HG03095 (cell line): ENCODE measurements at regions not wholly inside any gene's neighbourhood (a gene's known extent, or its start where the extent isn't known, plus 50 kb on each side); places are given as distances from the start of the nearest gene placed in this dataset.
"Not testable (repeated sequence)": the region's sequence is repeated elsewhere in the genome, so short reads cannot be mapped to it uniquely, and the experiment has no call there.

Experiments used
- ATAC-seq: cut with Tn5 transposase; IDR thresholded peaks from one replicate; pipeline ENCODE4 v1.9.1; 2021; ENCODE audit warnings: moderate library complexity; ENCODE audit not compliant: unreplicated experiment

DNA sequence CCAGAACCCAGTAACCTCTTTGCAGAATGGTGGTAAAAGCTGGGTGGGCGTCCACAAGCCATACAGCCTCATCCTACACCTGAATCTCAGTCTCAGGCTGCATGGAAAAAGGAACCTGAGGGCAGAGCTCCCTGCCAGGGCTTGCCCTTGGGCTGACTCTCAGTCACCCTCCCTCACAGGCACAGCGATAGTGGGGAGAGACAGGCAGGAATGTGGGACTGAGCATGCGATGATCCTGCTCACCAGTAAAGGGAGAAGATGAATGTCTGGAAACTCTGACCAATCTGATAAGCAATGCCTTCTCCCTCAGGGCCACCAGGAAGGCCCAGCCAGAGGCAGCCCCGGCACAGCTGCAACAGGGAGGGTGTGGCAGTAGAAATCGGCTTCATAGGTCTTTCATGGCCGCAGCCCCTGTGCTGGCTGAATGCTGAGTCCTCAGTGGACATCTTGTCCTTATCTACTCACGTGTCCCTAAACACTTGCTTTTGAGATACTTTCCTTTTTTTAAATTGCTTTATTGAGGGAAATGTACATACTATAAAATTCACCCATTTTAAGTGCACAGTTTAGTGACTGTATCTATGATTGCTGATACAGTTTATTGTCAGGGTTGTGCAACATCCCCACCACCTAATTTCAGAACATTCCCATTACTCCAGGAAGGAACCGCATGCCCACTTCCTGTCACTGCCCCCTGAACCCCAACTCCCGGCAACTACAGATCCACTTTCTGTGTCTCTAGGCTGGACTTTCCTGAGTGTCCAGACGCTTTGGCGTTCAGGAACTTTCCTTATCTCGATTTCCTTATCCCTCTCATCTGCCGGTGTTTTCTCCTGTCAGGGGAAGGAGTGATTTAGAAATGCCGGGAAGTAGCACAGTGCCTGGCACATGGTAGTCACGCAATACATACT, 258.1 kb downstream of the PCNX1 start:
- no peak for ATAC-seq

DNA sequence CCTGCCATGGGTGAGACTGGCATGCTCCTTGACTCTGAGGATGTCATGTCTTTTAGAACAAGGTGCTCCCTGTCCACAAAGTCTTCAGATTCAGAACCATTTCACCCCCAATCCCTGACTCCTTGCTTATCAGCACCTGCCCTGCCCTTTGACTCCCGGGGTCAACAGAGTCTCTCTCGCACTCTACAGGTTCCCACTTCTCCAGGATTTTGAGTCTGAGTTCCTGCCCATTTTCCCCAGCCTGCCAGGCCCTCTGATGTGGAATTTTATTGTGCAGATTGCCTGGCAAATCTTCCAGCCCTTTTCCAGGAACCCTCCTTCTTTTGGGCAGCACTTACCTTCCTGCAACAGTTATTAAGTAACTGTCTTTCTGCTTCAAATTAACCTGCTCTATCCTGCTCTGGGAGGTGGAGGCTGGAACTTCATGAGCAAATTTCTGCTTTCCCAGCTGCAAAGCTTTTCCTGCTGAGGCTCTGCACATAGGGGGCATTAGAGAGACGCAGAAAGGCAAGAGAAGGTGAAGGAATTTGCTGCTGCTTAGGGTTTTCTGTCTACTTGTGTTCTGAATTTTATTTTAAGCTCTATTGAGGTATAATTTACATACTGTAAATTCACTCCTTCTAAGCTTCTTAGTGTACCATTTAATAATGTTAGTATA, 259.1 kb downstream of the PCNX1 start:
- no peak for ATAC-seq

DNA sequence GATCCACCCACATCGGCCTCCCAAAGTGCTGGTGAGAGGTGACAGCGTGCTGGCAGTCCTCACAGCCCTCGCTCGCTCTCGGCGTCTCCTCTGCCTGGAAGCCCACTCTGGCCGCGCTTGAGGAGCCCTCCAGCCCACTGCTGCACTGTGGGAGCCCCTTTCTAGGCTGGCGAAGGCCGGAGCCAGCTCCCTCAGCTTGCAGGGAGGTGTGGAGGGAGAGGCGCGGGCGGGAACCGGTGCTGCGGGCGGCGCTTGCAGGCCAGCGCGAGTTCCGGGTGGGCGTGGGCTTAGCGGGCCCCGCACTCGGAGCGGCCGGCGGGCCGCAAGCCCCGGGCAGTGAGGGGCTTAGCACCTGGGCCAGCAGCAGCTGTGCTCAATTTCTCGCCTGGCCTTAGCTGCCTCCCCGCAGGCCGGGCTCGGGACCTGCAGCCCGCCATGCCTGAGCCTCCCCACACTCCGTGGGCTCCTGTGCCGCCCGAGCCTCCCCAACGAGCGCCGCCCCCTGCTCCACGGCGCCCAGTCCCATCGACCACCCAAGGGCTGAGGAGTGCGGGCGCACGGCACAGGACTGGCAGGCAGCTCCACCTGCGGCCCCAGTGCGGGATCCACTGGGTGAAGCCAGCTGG, 260.2 kb downstream of the PCNX1 start:
- ATAC-seq: not testable (repeated sequence)

DNA sequence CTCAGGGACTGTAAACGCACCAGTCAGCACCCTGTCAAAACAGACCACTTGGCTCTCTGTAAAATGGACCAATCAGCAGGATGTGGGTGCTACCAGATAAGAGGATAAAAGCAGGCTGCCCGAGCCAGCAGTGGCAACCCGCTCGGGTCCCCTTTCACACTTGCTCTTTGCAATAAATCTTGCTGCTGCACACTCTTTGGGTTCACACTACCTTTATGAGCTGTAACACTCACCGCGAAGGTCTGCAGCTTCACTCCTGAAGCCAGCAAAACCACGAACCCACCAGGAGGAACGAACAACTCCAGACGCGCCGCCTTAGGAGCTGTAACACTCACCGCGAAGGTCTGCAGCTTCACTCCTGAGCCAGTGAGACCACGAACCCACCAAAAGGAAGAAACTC, 260.9 kb downstream of the PCNX1 start:
- not testable (repeated sequence) for ATAC-seq

DNA sequence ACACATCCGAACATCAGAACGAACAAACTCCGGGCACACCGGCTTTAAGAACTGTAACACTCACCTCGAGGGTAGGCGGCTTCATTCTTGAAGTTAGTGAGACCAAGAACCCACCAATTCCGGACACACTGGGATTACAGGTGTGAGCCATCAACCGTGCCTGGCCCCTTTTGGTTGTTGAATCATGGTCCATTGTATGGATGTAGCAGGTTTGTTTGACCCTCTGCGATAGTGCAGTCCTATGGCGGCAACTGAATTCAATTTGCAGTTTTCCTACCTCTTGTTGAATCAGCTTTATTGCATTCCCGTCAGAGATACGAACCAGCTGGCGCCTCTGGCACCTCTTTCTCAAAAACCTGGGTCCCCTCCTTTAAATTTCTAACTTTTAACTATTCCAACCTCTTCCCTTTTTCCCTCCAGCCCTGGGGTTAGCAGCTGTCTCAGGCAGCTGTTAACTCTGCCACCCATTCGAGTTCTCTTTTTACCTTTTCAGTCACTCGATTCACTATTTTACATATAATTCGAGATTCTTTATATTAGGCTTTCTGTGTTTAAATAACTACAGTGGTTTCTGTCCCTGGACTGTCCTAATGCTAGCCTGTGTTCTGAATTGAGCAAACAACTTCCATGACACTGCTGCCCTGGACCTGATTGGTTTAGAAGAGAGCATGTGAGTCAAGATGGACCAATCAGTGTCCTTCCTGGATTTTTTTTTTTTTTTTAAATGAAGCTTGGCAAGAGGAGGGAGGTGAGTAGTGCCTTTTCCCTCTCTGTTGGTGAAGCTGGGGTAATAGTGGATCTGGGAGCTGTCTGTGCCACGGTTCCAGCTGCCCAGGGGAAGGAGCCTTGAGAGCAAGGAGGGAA, 261.5 kb downstream of the PCNX1 start:
- no peak for ATAC-seq

DNA sequence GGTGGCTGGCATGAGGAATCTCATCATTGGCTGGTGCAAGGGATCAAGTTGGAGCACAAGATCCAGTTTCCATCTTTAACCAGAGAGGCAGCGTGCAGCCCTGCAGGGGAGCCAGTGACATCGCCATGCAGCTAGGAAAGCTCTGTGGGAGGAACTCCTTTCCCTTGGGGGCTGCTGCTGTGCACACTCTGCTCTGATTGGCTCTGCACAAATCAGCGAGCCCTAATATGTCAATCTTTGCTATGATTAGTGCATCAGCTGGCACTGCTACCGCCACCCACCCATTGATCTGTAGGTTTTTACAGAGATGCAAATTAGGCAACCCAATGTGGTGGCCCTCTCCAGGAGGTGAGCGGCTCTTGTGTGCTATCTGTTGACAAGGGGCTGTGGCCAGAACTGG, 262.6 kb downstream of the PCNX1 start:
- ATAC-seq: no peak

DNA sequence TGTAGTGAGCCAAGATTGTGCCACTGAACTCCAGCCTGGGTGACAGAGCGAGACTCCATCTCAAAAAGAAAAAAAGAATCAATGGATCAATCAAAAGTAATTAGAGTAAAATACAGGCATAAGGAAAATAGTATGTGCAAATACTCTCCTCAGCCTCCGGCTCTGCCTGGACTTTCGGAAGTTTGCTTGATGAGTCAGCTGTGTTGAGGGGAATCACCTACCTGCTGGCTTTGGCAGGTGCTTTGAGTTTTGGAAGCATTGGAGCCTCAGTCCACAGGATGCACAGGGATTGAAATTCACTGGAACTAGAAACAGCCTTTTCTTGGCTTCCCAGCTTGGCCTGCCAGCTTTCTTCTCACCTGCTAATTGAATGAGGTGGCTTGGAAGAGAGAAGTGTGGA, 268.2 kb downstream of the PCNX1 start:
- ATAC-seq: no peak

DNA sequence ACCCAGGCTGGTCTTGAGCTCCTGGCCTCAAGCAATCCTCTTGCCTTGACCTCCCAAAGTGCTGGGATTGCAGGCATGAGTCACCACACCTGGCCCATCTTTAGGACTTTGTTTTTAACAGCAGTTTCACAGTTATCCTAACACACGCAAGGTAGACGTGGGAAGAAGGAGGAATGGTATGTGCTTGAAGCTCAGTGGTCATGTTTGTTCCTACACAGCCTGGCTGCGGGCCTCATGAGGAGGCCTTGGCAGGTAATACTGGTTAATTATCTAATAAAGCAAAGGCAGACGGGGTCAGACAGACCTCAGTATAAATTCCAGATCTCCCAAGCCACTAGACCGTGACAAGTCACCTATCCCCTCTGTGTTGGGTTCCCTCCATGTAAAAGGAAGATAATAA, 271.8 kb downstream of the PCNX1 start:
- ATAC-seq: no peak

DNA sequence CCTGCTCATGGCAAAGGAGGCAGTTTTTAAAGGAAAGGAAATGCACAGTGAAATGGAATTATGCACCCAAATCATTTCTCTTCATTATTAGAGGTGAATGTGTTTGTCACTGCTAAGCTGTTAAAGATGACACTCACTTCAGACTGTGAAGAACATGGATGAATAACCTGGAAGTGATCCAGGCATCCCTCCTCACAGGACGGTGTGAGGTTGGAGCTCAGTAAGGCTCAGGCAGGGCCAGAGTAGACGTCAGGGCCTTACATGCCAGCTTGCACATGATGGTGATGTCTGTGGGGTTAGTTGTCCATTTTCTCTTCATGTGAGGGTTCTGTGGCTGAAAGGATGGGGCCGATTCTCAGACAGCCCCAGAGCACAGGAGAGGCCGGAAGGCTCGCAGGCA, 273.1 kb downstream of the PCNX1 start:
- no peak for ATAC-seq

DNA sequence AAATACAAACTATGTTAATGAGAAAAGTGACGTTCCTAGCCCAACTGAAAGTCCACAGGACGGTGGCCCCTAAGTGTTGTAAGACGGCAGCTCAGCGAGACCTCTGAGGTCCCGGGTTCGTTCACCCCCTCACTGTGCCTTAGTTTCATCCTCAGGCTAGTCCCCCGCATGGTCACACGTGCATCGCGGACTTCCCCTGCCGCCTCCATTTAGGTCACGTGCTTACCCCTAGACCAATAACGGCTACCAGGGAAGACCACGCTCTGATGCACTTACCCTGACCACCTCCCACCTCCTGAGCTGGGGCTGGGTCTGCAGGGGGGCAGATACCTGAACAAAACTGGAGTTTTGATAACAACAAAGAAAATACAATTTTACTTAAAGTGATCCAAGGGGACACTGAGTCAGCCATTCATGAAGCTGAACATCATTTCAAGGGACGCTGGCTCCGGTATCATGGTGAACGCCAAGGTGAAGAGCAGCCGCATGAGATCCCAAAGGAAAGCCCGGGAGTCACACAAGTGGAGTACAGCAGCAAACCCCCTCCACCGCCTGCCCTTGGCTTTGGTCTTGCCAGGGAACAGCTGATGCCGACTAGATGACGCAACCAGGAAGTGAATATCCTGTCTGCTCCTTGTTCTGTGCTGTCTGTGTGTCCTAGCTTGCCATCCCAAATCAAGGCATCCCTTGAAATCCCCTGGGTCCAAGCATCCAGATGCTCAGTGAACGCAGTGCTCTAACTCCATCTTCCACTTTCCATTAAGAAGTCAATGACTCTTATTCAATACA, 274.1 kb downstream of the PCNX1 start:
- no peak for ATAC-seq

DNA sequence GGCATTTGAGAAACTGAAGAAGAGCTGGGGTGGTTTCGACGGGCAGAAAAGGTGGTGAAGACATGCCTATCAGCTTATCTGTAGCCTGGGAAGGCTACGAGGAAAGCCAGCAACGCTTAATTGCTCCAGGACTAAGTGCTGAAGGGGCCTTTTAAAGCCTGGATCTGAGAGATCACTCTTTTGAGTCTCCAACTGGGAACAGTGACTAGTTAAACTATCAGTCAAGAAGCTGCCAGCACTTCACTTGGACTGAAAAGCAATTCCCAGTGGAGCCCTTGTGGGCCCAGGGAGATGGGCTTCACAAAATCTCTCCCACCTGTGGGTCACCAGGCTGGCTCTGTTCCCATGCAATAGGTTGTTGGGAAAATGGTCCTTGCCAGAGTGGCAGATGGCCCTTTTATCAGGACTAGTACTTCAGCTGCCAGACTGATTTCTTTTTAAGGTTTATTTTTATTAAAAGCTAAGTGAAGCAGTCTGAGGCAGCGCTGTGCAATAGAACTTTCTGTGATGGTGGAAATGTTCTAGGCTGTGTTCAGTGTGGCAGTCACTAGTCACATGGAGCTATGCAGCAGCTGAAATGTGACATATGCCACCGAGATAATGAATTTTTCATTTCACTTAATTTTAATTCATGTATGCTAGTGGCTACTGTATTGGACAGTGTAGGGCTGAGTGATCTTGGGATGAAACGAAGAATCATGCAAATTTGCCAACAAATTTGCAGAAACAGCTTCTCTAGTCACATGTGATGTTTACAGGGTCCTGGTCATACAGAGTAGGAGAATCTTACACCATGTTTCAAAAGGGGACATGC, 276.8 kb downstream of the PCNX1 start:
- no peak for ATAC-seq

DNA sequence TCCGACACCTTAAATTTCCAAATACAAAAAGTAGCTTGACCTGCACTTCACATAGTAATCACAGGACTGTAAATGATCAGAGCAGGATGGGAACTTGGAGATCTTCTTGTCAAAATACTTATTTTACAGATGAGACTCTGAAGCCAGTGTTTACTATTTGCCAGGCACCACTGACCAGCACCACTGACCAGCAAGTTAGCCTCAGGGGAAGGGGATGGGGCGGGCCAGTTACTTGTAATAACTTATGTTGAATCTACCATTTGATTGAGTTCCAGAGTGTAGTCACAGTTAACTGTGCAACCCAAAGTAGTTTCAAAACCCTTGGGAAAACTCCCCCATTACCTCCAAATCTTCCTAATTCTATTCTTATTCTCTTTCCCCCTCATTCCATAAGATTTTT, 278.4 kb downstream of the PCNX1 start:
- no peak for ATAC-seq

DNA sequence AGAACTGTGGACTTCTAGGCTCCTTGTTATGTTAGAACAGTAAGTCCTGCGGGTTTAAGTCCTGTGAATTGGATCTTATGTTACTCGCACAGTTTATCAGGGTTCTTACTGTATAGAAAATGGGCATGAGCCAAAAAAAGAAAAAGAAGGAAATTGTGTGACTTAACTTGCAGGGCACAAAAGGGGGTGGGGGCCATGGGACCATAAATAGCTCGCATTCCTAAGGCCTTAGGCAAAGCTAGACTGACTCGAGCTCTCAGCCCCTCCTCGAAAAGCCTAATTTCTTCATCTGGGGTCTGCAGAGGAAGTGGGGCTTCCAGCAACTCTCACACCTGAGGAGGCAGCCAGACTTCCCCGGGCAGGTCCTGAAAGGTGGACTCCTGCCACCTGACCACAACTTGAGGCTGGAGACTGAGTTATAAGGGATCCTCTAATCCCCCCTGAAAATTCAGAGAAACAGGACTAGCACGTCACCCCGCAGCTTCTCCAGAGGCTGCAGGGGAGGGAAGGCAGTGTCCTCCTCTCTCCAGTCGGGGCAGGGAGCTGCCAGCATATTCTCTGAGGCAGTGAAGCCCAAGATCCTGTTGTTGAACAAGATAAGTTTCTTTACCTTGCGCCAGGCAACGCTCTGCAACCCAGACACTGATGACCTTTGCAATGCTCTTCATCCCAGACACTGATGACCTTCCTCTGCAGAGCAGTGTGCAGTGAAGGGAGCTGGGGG, 280.5 kb downstream of the PCNX1 start:
- ATAC-seq: no peak

DNA sequence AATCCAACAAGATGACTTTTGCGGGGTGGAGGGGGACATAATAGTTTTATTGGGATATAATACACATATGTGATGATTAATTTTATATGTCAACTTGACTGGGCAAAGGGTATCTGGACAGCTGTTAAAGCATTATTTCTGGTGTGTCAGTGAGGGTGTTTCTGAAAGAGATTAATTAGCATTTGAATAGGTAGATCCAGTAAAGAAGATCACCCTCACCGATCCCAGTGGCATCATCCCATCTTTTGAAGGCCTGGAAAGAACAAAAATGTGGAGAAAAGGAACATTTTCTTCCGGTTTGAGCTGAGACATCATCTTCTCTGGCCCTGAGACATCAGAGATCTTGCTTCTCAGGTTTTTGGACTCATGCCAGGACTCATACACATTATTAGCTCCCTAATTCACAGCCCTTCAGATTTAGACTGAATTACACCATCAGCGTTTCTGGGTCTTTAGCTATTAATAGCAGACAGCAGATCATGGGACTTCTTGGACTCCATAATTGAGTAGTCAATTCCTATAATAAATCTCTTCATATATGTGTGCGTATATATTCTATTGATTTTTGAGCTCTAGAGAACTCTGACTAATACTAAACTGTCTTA, 283.6 kb downstream of the PCNX1 start:
- no peak for ATAC-seq

DNA sequence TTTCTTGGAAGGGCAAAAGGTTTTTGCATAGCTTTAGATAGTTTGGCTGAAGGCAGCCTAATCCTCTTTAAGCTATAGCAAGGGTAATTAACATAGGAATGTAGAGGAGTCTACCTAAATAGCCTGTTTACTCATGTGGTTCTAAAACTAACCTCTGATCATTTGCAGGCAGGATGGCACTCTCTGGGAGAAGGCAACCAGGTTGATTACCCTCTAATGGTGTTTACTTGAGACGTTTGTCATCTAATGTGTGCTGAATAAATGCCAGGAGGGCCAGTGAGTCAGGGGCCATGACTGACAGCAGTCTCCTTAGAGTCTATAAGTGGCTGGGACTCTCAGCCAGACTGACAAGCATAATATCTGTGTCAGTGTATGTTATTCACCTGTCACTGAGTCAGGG, 286.4 kb downstream of the PCNX1 start:
- ATAC-seq: no peak

DNA sequence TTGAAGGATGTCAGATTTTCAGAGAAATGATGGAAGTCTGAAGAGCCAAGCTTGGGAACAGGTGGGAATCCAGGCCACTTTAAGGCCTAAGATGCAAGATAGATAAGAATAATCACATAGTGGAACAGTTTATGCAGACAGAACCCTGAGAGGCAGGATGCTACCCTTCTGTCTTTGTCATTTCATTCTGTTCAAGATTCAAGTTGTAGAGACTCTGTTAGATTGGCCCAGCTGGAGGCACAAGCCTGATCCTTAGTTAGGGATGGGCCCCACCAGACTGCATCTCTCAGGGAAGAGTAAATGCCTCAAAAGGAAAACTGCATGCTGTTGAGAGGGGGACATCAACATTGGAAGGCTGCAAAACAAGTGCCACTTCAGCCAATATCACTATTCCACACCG, 287.0 kb downstream of the PCNX1 start:
- no peak for ATAC-seq

DNA sequence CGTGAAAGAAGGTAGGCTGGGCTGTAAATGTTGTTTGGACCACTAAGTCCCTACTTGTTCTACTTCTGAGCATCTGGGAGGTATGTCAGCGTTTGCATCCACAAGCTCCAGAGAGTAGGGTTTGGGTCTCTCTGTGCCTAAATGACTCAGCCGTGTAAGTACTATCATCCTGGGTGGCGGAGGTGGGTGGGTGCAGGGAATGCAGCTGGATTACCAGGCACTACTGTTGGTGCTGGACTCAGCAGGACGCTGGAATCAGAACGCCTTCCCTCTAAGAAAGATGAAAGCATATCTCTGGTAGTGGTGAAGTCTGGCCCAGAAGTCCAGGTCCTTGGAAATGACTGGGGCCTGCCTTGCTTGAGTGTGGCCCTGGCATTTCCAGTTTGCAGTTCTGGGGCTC, 289.7 kb downstream of the PCNX1 start:
- no peak for ATAC-seq

DNA sequence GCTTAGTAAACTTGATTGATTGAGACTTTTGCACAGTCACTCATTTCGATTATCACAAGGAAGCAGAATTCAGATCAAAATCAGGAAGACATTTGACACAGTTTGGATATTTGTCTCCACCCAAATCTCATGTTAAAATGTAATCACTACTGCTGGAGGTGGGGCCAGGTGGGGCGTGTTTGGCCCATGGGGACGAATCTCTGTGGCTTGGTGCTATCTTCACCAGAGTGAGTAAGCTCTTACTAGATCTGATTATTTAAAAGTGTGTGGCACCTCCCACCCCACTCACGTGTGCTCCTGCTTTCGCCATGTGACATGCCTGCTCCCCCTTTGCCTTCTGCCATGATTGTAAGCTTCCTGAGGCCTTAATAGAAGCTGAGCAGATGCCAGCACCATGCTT, 291.4 kb downstream of the PCNX1 start:
- no peak for ATAC-seq
